ENCODE measurements at regions not wholly inside any gene's neighbourhood (a gene's known extent, or its start where the extent isn't known, plus 50 kb on each side); places are given as distances from the start of the nearest gene placed in this dataset.

- no peaks in the 10 kb centered on the region for H3F3A ChIP-seq (replicated peaks; ENCODE audit: low read depth)
- no peak overlapping the region for H2AFZ ChIP-seq
- no peaks in the 10 kb centered on the region for H4K20me1 ChIP-seq (replicated peaks; ENCODE audit: insufficient read depth)
- H3K36me3 ChIP-seq (ENCODE audit: insufficient read depth), result no peaks in the 10 kb centered on the region
- Mint-ChIP-seq H3K27me3 (ENCODE audit: insufficient read depth, low read depth, poor library complexity) (no peaks in the 10 kb centered on the region), H3K36me3 (ENCODE audit: low read depth) (no peaks in the 10 kb centered on the region), H3K27ac (no peak overlapping the region; the same call in 1 of the 2 replicates), H3K4me3 (no peak overlapping the region), H3K4me1 (peaks cover 7% of the 10 kb centered on the region; the same call in 2 of the 3 replicates), H3K9me3 (no peaks in the 10 kb centered on the region)
- TF ChIP-seq CREB1 (CRISPR knock-in tag; IDR thresholded peaks at IDR 0.05; ENCODE audit: low read depth) (no peak), EZH2 (IDR thresholded peaks at IDR 0.05; ENCODE audit: low read depth, unreplicated experiment) (no peak), POLR2AphosphoS5 (IDR thresholded peaks at IDR 0.05; ENCODE audit: low read depth) (no peak), ZNF114 (CRISPR knock-in tag; IDR thresholded peaks at IDR 0.05) (no peak), STAT1 (IDR thresholded peaks at IDR 0.05; ENCODE audit: unreplicated experiment) (no peak), JUNB (IDR thresholded peaks at IDR 0.05; ENCODE audit: unreplicated experiment) (no peak)
- TF ChIP-seq, protein P1, sequence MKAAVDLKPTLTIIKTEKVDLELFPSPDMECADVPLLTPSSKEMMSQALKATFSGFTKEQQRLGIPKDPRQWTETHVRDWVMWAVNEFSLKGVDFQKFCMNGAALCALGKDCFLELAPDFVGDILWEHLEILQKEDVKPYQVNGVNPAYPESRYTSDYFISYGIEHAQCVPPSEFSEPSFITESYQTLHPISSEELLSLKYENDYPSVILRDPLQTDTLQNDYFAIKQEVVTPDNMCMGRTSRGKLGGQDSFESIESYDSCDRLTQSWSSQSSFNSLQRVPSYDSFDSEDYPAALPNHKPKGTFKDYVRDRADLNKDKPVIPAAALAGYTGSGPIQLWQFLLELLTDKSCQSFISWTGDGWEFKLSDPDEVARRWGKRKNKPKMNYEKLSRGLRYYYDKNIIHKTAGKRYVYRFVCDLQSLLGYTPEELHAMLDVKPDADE (IDR thresholded peaks at IDR 0.05), result no peak
- H3K79me2 ChIP-seq (replicated peaks; ENCODE audit: insufficient read depth), result no peaks in the 10 kb centered on the region
- H3K27me3 ChIP-seq (ENCODE audit: insufficient read depth), result no peaks in the 10 kb centered on the region
- H3K4me3 ChIP-seq, result no peak overlapping the region
- DNase-seq (ENCODE audit: low spot score) (no peak), ATAC-seq (no peak)
- H3K9me2 ChIP-seq (ENCODE audit: insufficient read depth), result no peaks in the 10 kb centered on the region
- no peaks in the 10 kb centered on the region for H3K4me1 ChIP-seq (ENCODE audit: insufficient read depth)
- no peak overlapping the region for H3K4me2 ChIP-seq
- no peak overlapping the region for H3K27ac ChIP-seq (ENCODE audit: low read depth)
These were observed 168.8 kb upstream of the PDE4B start for GRCh38 chr1:65623895-65624294.

DNA sequence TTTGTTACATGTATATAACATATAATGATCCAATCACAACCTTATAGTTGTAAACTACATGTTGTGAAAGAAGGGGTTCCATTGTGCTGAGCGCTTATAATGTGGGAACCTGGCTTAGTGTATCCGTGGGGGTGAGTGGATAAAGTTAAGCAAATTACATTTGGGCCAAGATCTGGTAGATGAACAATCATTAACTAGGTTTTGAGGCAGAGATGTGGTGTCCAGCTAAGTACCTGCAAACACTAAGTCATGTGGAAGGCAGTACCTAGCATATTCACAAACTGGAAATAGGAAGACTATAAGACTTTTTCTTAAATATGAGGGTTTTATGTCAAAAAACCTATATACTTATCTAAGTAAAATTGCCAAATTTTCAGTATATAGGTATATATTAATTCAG is 167.2 kb upstream of the PDE4B start:
- H3K36me3 Mint-ChIP-seq (ENCODE audit: low read depth), result no peaks in the 10 kb centered on the region
- H3F3A ChIP-seq (replicated peaks; ENCODE audit: low read depth), result no peaks in the 10 kb centered on the region
- H4K20me1 ChIP-seq (replicated peaks; ENCODE audit: insufficient read depth), result no peaks in the 10 kb centered on the region
- no peak overlapping the region for H3K27ac ChIP-seq (ENCODE audit: low read depth)
- no peaks in the 10 kb centered on the region for H3K79me2 ChIP-seq (replicated peaks; ENCODE audit: insufficient read depth)
- H3K4me3 ChIP-seq, result no peak overlapping the region
- ATAC-seq (no peak), DNase-seq (ENCODE audit: low spot score) (no peak)
- H3K4me3 Mint-ChIP-seq, result no peak overlapping the region
- H3K27me3 ChIP-seq (ENCODE audit: insufficient read depth), result no peaks in the 10 kb centered on the region
- no peaks in the 10 kb centered on the region for H3K4me1 ChIP-seq (ENCODE audit: insufficient read depth)
- H3K9me2 ChIP-seq (ENCODE audit: insufficient read depth), result no peaks in the 10 kb centered on the region
- no peaks in the 10 kb centered on the region for H3K27me3 Mint-ChIP-seq (ENCODE audit: insufficient read depth, low read depth, poor library complexity)
- no peak overlapping the region for H3K27ac Mint-ChIP-seq
- H3K4me2 ChIP-seq, result no peak overlapping the region
- H3K36me3 ChIP-seq (ENCODE audit: insufficient read depth), result no peaks in the 10 kb centered on the region
- H3K9me3 Mint-ChIP-seq, result no peaks in the 10 kb centered on the region
- H3K4me1 Mint-ChIP-seq, result peaks cover 4% of the 10 kb centered on the region; the same call in 2 of the 3 replicates
- no peak overlapping the region for H2AFZ ChIP-seq
- TF ChIP-seq POLR2AphosphoS5 (IDR thresholded peaks at IDR 0.05; ENCODE audit: low read depth) (no peak), NANOG (IDR thresholded peaks at IDR 0.05; ENCODE audit: borderline replicate concordance) (no peak), EZH2phosphoT487 (IDR thresholded peaks at IDR 0.05; ENCODE audit: unreplicated experiment) (no peak), EZH2 (IDR thresholded peaks at IDR 0.05; ENCODE audit: low read depth, unreplicated experiment) (no peak), ZNF462 (CRISPR knock-in tag; IDR thresholded peaks at IDR 0.05) (no peak), JUNB (IDR thresholded peaks at IDR 0.05; ENCODE audit: unreplicated experiment) (no peak), CREB1 (CRISPR knock-in tag; IDR thresholded peaks at IDR 0.05; ENCODE audit: low read depth) (no peak)
- TF ChIP-seq, protein P2, sequence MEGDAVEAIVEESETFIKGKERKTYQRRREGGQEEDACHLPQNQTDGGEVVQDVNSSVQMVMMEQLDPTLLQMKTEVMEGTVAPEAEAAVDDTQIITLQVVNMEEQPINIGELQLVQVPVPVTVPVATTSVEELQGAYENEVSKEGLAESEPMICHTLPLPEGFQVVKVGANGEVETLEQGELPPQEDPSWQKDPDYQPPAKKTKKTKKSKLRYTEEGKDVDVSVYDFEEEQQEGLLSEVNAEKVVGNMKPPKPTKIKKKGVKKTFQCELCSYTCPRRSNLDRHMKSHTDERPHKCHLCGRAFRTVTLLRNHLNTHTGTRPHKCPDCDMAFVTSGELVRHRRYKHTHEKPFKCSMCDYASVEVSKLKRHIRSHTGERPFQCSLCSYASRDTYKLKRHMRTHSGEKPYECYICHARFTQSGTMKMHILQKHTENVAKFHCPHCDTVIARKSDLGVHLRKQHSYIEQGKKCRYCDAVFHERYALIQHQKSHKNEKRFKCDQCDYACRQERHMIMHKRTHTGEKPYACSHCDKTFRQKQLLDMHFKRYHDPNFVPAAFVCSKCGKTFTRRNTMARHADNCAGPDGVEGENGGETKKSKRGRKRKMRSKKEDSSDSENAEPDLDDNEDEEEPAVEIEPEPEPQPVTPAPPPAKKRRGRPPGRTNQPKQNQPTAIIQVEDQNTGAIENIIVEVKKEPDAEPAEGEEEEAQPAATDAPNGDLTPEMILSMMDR (conservative IDR thresholded peaks at IDR 0.05; ENCODE audit: low read depth in 2 of 2), result no peak
